Heart right ventricle (tissue), 16 donors: ENCODE measurements at regions not wholly inside any gene's neighbourhood (a gene's known extent, or its start where the extent isn't known, plus 50 kb on each side); places are given as distances from the start of the nearest gene placed in this dataset.
"Not testable (repeated sequence)": the region's sequence is repeated elsewhere in the genome, so short reads cannot be mapped to it uniquely, and the experiment has no call there.

Experiments used
- ATAC-seq, 8 donors: fragments of 200-7000 bp; cut with Tn5 transposase; one replicate each; pipeline ENCODE4 v1.9.1; 2020; ENCODE audit warnings: mild to moderate bottlenecking in 8 of 8, moderate library complexity in 8 of 8, moderate number of reproducible peaks in 1 of 8
- DNase-seq, 2 donors: peaks; one replicate each; pipeline ENCODE4 v3.0.0-alpha.2; 2020
- H3K27ac ChIP-seq, 10 donors: fragments of 200-600 bp; sonication (generic) in 2 of 10; one replicate each; pipeline versions ENCODE4 v1.5.0 to v1.8.0; 2020 to 2022; ENCODE audit warnings: mild to moderate bottlenecking in 3 of 10
- H3K27me3 ChIP-seq, 7 donors: fragments of 200-600 bp; one replicate each; pipeline ENCODE4 v1.8.0; 2021 to 2022; ENCODE audit warnings: mild to moderate bottlenecking in 2 of 7
- H3K36me3 ChIP-seq, 9 donors: fragments of 200-600 bp; sonication (generic) in 1 of 9; one replicate each; pipeline versions ENCODE4 v1.5.0 to v1.8.0; 2020 to 2022; ENCODE audit warnings: mild to moderate bottlenecking in 2 of 9
- H3K4me1 ChIP-seq, 9 donors: fragments of 200-600 bp; sonication (generic) in 1 of 9; one replicate each; pipeline versions ENCODE4 v1.5.0 to v1.8.0; 2020 to 2022; ENCODE audit warnings: mild to moderate bottlenecking in 4 of 9
- H3K4me3 ChIP-seq, 10 donors: fragments of 200-600 bp; sonication (generic) in 2 of 10; one replicate each; pipeline versions ENCODE4 v1.5.0 to v1.8.0; 2020 to 2022; ENCODE audit warnings: mild to moderate bottlenecking in 7 of 10, moderate library complexity in 2 of 10
- H3K9me3 ChIP-seq, 11 donors: fragments of 200-600 bp in 10 of 11; sonication (generic) in 2 of 11; one replicate each; pipeline versions ENCODE4 v1.5.0 to v1.8.0; 2013 to 2022; ENCODE audit warnings: mild to moderate bottlenecking in 2 of 11, control low read depth in 1 of 11, moderate library complexity in 1 of 11
- WGBS, 2 donors: extraction: QIAGEN DNeasy Blood & Tissue Kit; methylation state at CpG; one replicate each; pipeline ENCODE4 v1.1.7; 2013; ENCODE audit warnings: inconsistent platforms in 1 of 2; 5-methylcytosine and 5-hydroxymethylcytosine counted together
- intact Hi-C, 10 donors: fragments of 100-400 bp; cut with DNase I; formaldehyde crosslinking; loops; one replicate each; pipeline versions ENCODE4 v1.11.1 to v1.14.2; 2022
- TF ChIP-seq, protein P1 (sequence below), 9 donors: fragments of 200-600 bp; sonication (generic) in 2 of 9; IDR thresholded peaks; one replicate each; pipeline versions ENCODE4 v1.5.0 to v1.8.0; 2021 to 2022; ENCODE audit warnings: antibody characterized with exemption in 9 of 9, mild to moderate bottlenecking in 5 of 9, moderate library complexity in 1 of 9
- donor health status: Arrhythmogenic right ventricular cardiomyopathy.
- donor health status: ischemic (EF 13 %, LVEDD 7.1; RV severe dilation, severe dysfunction).
- donor health status: healthy with polysubstance abuse.
- donor health status: DM: no; HTN: yes; CAD: no.
- donor health status: DM: no; HTN: no; CAD: no.
- donor health status: ischemic (EF 25% LVEDD 6.9; RV normal size, moderate dysfunction).
- donor health status: ischemic (EF 25% LVEDD 5.7; RV mildly dilated, moderate dysfunction).
- donor health status: healthy.
- donor health status: DM: yes; HTN: yes; CAD: no.
- donor health status: Ischemic cardiomyopathy.
- donor health status: ischemic (EF 35%, LVEDD 5.7; RV mildly dilated, moderate dysfunction).
- donor health status: nonischemic (EF 11% LVEDD 7.7; RV severe dilation, severe dysfunction).
- donor health status: DM: yes; HTN: yes; CAD: no.
- donor health status: PGD.
- donor health status: ischemic (EF 29% LVEDD 5.4; RV normal size, mild dysfunction).
- donor health status: nonischemic (EF 23%, LVEDD 6.1; RV moderate dilation, normal function).

DNA sequence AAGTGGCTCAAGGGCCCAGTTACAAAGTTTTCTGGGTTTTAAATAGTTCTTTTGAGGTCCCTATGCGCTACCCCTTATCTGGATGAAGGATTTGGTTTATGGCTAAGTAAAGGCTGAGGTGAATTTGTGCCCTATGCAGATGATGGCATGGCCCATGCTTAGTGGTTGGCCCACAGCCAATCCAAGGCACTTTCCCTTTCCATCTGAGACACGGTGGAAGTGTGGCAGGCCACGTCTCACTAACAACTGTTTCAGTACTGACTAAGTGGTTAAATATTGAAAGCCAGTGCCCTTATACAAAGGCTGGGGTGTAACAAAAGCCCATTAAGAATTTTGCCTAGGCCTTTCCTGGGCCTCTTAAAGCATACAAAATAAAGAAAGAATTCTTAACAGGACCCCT, 260.3 kb downstream of the ZNF37A start:
- DNase-seq, H3K4me3 ChIP-seq, H3K27ac ChIP-seq, ATAC-seq, H3K9me3 ChIP-seq, H3K27me3 ChIP-seq, H3K4me1 ChIP-seq: not testable (repeated sequence)
- 62 to 71% methylated on average over 3 of the region's 3 CpGs for WGBS, 2 donors
- peaks cover 0 to 10% (median 5%) of the 10 kb centered on the region in 9 donors for H3K36me3 ChIP-seq
- intact Hi-C loops, result loop anchor here in 1 of 10 donors (10.0 kb wide), 1 partner anchor 500 kb away; the partner anchor contains the start of gene ZNF248

DNA sequence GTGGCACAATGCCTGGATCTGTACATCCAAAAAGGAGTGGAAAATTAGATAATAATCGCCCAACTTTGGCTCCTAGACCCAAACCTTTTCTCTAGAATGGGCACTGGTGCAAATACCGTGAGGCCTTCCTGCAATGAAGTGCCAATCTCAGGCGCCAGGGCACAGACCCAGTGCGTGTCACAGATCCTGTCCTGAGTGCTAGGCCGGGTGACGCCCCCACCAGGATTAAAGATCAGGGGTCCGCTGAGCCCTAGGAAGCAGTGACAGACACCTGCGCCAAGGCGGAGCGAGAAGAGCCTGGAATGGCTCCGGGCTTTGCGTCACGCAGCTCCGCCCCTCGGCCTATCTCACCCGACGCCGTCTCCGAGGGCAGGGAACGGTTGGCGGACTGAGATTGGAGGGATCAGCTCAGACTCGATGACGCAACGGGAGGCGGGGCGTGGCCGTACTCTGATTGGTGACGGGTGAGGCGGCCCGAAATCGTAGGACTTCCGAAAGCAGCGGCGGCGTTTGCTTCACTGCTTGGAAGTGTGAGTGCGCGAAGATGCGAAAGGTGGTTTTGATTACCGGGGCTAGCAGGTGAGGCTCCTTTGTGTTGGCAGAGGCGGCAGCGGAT, 261.9 kb downstream of the ZNF37A start:
- ATAC-seq, result peak; percentile 99 to 100 (median 100)
- Histone ChIP-seq H3K36me3 (peaks cover 0 to 20% (median 5%) of the 10 kb centered on the region in 9 donors), H3K27ac (peak overlapping the region in 9 of 10 donors; percentile 15 to 87 (median 81)), H3K4me3 (peak overlapping the region; percentile 11 to 66 (median 55))
- DNase-seq, result peak; percentile 78 to 84
- H3K27me3 ChIP-seq, H3K4me1 ChIP-seq, H3K9me3 ChIP-seq: not testable (repeated sequence)
- intact Hi-C loops, result loop anchor here in 1 of 10 donors (10.0 kb wide), 1 partner anchor 501 kb away; the partner anchor contains the start of gene ZNF248
- WGBS, 2 donors, result 2 to 13% methylated on average over 31 to 32 of the region's 41 CpGs

DNA sequence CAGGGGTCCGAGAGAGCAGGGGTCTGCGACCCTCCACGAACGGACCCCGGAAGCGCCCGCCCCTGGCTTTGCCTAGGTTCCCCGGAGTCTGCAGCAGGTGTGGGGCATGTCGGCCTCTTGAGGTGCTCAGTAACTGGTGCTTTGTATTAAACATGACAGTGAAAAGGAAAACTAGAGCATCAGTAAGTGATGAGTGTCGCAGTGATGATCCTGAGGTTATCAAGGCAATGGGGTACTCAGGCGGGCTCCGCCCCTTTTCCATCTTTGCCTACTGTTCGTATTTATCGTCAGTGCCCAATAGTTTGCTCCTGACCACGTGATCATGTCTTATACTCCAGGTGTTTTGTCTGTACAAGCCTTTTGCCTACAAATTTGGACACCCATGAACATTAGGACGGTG, 262.4 kb downstream of the ZNF37A start:
- not testable (repeated sequence) for H3K9me3 ChIP-seq, DNase-seq, H3K27me3 ChIP-seq, H3K4me1 ChIP-seq
- Histone ChIP-seq H3K36me3 (peaks cover 0 to 25% (median 5%) of the 10 kb centered on the region in 9 donors), H3K4me3 (peak overlapping the region; percentile 4 to 66 (median 55)), H3K27ac (peak overlapping the region in 6 of 10 donors; percentile 29 to 86 (median 77))
- WGBS, 2 donors, result 2 to 7% methylated on average over 10 to 11 of the region's 16 CpGs
- peak; percentile 16 to 68 (median 50) for ATAC-seq
- intact Hi-C loops, result loop anchor here in 1 of 10 donors (10.0 kb wide), 1 partner anchor 502 kb away; the partner anchor contains the start of gene ZNF248

DNA sequence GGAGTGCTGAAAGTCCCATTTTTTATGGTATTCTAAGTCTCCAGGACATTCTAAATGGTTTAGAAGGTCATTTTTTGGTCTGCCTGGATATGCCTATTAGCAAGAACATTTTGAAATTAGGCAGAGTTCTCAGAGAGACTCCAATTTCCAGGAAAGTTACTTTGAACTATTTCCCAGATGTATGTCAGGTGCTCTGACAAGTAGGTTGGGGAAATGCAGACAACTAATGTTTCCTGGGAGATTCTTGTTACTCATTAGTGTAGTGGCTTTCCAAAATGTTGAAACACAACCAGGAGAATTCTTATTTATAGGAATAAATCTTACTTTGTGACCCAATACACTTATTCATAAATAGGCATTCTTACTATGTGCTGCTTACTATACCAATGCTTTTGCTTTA, 268.4 kb downstream of the ZNF37A start:
- H3K27me3 ChIP-seq, H3K9me3 ChIP-seq, intact Hi-C loops, DNase-seq, ATAC-seq, H3K27ac ChIP-seq, H3K4me3 ChIP-seq, H3K4me1 ChIP-seq: not testable (repeated sequence)
- peaks cover 0 to 70% (median 10%) of the 10 kb centered on the region in 9 donors for H3K36me3 ChIP-seq

DNA sequence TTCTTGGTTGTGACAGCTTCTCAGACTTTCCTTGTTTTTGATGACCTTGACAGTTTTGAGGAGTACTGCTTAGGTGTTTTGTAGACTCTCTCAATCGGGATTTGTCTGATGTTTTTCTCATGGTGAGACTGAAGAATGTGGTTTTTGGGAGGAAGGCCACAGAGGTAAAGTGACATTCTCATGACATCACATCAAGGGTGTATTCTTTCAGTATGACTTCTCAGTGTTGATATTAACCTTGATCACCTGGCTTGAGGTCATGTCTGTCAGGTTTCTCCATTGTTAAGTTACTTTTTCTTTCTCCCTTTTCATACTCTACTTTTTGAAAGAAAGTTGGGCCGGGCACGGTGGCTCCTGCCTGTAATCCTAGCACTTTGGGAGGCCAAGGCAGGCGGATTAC, 269.9 kb downstream of the ZNF37A start:
- peaks cover 0 to 78% (median 6%) of the 10 kb centered on the region in 9 donors for H3K36me3 ChIP-seq
- 94 to 98% methylated on average over 3 of the region's 4 CpGs for WGBS, 2 donors
- intact Hi-C loops, H3K27ac ChIP-seq, H3K4me3 ChIP-seq, H3K9me3 ChIP-seq, DNase-seq, ATAC-seq, H3K27me3 ChIP-seq, H3K4me1 ChIP-seq: not testable (repeated sequence)

DNA sequence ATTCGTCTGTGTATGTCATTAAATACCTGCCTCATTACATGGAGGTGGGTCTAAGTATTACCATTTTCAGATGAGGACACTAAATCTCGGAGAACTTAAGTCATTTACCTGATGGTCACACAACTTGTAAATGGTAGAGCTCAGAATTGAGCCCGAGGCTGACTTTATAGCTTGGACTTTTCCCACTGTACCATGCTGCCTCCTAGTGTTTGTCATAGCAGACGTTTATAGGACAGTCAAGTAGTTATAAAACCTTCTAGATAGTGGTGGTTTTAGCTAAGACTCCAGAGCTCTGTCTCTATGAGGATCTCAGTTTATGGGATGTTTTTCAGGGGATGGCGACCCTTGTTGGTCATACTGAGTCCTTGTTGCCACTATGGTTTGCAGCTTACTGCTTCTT, 271.8 kb downstream of the ZNF37A start:
- H3K4me3 ChIP-seq, H3K9me3 ChIP-seq, H3K27ac ChIP-seq, H3K4me1 ChIP-seq, H3K27me3 ChIP-seq, intact Hi-C loops: not testable (repeated sequence)
- DNase-seq, result peak in 1 of 2 donors; percentile 16
- WGBS, 2 donors, result 51 to 53% methylated on average over 5 of the region's 5 CpGs
- peak in 6 of 8 donors; percentile 56 to 79 (median 72) for ATAC-seq
- TF ChIP-seq, protein P1, sequence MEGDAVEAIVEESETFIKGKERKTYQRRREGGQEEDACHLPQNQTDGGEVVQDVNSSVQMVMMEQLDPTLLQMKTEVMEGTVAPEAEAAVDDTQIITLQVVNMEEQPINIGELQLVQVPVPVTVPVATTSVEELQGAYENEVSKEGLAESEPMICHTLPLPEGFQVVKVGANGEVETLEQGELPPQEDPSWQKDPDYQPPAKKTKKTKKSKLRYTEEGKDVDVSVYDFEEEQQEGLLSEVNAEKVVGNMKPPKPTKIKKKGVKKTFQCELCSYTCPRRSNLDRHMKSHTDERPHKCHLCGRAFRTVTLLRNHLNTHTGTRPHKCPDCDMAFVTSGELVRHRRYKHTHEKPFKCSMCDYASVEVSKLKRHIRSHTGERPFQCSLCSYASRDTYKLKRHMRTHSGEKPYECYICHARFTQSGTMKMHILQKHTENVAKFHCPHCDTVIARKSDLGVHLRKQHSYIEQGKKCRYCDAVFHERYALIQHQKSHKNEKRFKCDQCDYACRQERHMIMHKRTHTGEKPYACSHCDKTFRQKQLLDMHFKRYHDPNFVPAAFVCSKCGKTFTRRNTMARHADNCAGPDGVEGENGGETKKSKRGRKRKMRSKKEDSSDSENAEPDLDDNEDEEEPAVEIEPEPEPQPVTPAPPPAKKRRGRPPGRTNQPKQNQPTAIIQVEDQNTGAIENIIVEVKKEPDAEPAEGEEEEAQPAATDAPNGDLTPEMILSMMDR (IDR thresholded peaks at IDR 0.05), result peak in 8 of 9 donors; percentile 30 to 59 (median 44)
- H3K36me3 ChIP-seq, result peaks cover 0 to 85% (median 6%) of the 10 kb centered on the region in 9 donors

DNA sequence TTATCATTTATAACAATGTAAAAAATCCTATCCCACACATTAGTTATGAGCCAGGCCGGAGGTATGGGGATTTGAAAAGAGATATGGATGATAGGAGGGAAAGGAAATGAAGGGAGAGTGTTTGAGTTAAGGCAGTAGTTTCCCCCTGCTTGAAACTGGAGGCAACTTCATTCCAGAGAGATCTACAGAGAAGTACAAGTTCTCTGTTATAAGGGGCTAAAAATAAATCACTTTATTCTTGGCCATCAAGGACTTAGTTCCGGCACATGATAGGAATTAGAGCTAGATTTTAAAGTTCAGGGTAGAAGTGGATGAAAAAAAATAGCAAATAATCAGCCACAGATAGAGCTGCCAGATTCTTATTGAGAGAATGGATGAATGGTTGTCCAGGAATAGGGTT, 289.7 kb downstream of the ZNF37A start:
- 40 to 53% methylated on average over 2 of the region's 2 CpGs for WGBS, 2 donors
- intact Hi-C loops, H3K4me3 ChIP-seq, H3K27me3 ChIP-seq, H3K36me3 ChIP-seq, H3K9me3 ChIP-seq, DNase-seq: not testable (repeated sequence)
- Histone ChIP-seq H3K27ac (peak overlapping the region in 5 of 10 donors; percentile 11 to 40 (median 36)), H3K4me1 (peaks cover 0 to 10% (median 3%) of the 10 kb centered on the region in 9 donors)
- peak in 5 of 8 donors; percentile 61 to 74 (median 62) for ATAC-seq

DNA sequence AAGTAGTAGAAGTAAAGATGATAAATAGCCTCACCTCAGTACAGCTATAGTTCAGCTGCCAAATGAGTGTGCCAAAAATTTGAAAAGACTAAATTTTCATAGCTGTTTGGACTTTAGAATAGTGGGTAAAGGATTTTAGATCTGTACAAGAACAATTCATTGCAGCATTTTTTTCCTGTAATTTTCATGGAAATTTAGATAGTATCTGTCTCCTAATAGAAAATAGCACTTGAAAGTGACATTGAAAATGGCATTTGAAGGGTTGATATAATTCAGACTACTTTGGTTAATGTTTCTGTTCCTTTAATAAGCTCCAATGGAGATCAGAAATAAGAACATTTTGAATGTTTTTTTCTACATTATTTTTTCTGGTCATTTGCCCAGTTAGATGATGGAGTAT, 292.7 kb downstream of the ZNF37A start:
- H3K4me1 ChIP-seq, result peaks cover 0 to 10% (median 3%) of the 10 kb centered on the region in 9 donors
- DNase-seq, ATAC-seq, H3K36me3 ChIP-seq, H3K27ac ChIP-seq, intact Hi-C loops, H3K4me3 ChIP-seq, H3K9me3 ChIP-seq, H3K27me3 ChIP-seq: not testable (repeated sequence)
